SK-N-SH treated with all-trans-retinoic acid at 6 μM for 48 hours (cell line): ENCODE measurements at regions not wholly inside any gene's neighbourhood (a gene's known extent, or its start where the extent isn't known, plus 50 kb on each side); places are given as distances from the start of the nearest gene placed in this dataset.

ENCODE experiments used
- ATAC-seq: fragments of 200-7000 bp; cut with Tn5 transposase; 3 replicates; pipeline ENCODE4 v1.9.1; 2020; ENCODE audit warnings: mild to moderate bottlenecking, moderate library complexity
- ARNTL ChIP-seq: fragments of 450-650 bp; formaldehyde crosslinking; IDR thresholded peaks from 2 replicates; pipeline ENCODE4 v1.5.0; 2020; ENCODE audit warnings: low read depth, mild to moderate bottlenecking, moderate library complexity, borderline replicate concordance
- BACH2 ChIP-seq: fragments of 250-450 bp; sonication (Bioruptor Pico); IDR thresholded peaks from 2 replicates; pipeline ENCODE4 v1.9.0; 2021; ENCODE audit warnings: mild to moderate bottlenecking, borderline replicate concordance
- CSDC2 ChIP-seq: fragments of 250-450 bp; sonication (Bioruptor Pico); IDR thresholded peaks from 2 replicates; pipeline ENCODE4 v1.5.0; 2020; ENCODE audit warnings: mild to moderate bottlenecking, moderate library complexity
- ESRRG ChIP-seq: fragments of 250-450 bp; sonication (Bioruptor Pico); IDR thresholded peaks from 2 replicates; pipeline ENCODE4 v1.6.1; 2021; ENCODE audit warnings: mild to moderate bottlenecking
- GLIS3 ChIP-seq: fragments of 250-450 bp; sonication (Bioruptor Pico); IDR thresholded peaks from 2 replicates; pipeline ENCODE4 v1.5.0; 2020; ENCODE audit warnings: mild to moderate bottlenecking, moderate library complexity
- ISL1 ChIP-seq: fragments of 250-450 bp; sonication (Bioruptor Pico); IDR thresholded peaks from 2 replicates; pipeline ENCODE4 v2.1.2; 2022; ENCODE audit warnings: mild to moderate bottlenecking, moderate library complexity
- OSR1 ChIP-seq: fragments of 250-450 bp; sonication (Bioruptor Pico); IDR thresholded peaks from 2 replicates; pipeline ENCODE4 v1.8.0; 2022; ENCODE audit warnings: moderate library complexity, mild to moderate bottlenecking, inconsistent platforms
- PPARA ChIP-seq: fragments of 250-450 bp; sonication (Bioruptor Pico); IDR thresholded peaks from 2 replicates; pipeline ENCODE4 v1.5.0; 2020; ENCODE audit warnings: mild to moderate bottlenecking, borderline replicate concordance
- RARB ChIP-seq: fragments of 250-450 bp; sonication (Bioruptor Pico); IDR thresholded peaks from 2 replicates; pipeline ENCODE4 v1.8.0; 2021; ENCODE audit warnings: mild to moderate bottlenecking, moderate library complexity
- SNAI2 ChIP-seq: fragments of 250-450 bp; sonication (Bioruptor Pico); IDR thresholded peaks from 2 replicates; pipeline ENCODE4 v1.5.0; 2020; ENCODE audit warnings: mild to moderate bottlenecking, moderate library complexity
- TCF4 ChIP-seq: fragments of 250-450 bp; sonication (Bioruptor Pico); IDR thresholded peaks from 2 replicates; pipeline ENCODE4 v1.8.0; 2021; ENCODE audit warnings: mild to moderate bottlenecking, moderate library complexity, borderline replicate concordance
- TOX ChIP-seq: fragments of 250-450 bp; sonication (Bioruptor Pico); IDR thresholded peaks from 2 replicates; pipeline ENCODE4 v1.8.0; 2021; ENCODE audit warnings: mild to moderate bottlenecking, moderate library complexity, borderline replicate concordance
- ZC3H10 ChIP-seq: fragments of 250-450 bp; sonication (Bioruptor Pico); IDR thresholded peaks from 2 replicates; pipeline ENCODE4 v1.5.1; 2021; ENCODE audit warnings: mild to moderate bottlenecking, moderate library complexity
- ZFP3 ChIP-seq: fragments of 250-450 bp; sonication (Bioruptor Pico); IDR thresholded peaks from 2 replicates; pipeline ENCODE4 v1.5.0; 2020; ENCODE audit warnings: mild to moderate bottlenecking, moderate library complexity
- ZFP30 ChIP-seq: fragments of 450-650 bp; formaldehyde crosslinking; IDR thresholded peaks from 2 replicates; pipeline ENCODE4 v1.5.0; 2022; ENCODE audit warnings: mild to moderate bottlenecking, moderate library complexity
- ZNF565 ChIP-seq: fragments of 450-650 bp; formaldehyde crosslinking; conservative IDR thresholded peaks from 2 replicates; pipeline ENCODE4 v1.5.0; 2020; ENCODE audit warnings: low read depth, mild to moderate bottlenecking, moderate library complexity
- TF ChIP-seq, protein P1 (sequence below): fragments of 250-450 bp; sonication (Bioruptor Pico); IDR thresholded peaks from 2 replicates; pipeline ENCODE4 v1.8.0; 2020; ENCODE audit warnings: mild to moderate bottlenecking, moderate library complexity, borderline replicate concordance
- TF ChIP-seq, protein P2 (sequence below): fragments of 250-450 bp; sonication (Bioruptor Pico); IDR thresholded peaks from 2 replicates; pipeline ENCODE4 v1.5.0; 2020; ENCODE audit warnings: mild to moderate bottlenecking, moderate library complexity
- TF ChIP-seq, protein P3 (sequence below): fragments of 250-450 bp; sonication (Bioruptor Pico); IDR thresholded peaks from 2 replicates; pipeline ENCODE4 v1.8.0; 2021; ENCODE audit warnings: low read depth, mild to moderate bottlenecking, moderate library complexity, borderline replicate concordance
- TF ChIP-seq, protein P4 (sequence below): fragments of 250-450 bp; sonication (Bioruptor Pico); IDR thresholded peaks from 2 replicates; pipeline ENCODE4 v1.5.1; 2021; ENCODE audit warnings: mild to moderate bottlenecking, moderate library complexity

DNA sequence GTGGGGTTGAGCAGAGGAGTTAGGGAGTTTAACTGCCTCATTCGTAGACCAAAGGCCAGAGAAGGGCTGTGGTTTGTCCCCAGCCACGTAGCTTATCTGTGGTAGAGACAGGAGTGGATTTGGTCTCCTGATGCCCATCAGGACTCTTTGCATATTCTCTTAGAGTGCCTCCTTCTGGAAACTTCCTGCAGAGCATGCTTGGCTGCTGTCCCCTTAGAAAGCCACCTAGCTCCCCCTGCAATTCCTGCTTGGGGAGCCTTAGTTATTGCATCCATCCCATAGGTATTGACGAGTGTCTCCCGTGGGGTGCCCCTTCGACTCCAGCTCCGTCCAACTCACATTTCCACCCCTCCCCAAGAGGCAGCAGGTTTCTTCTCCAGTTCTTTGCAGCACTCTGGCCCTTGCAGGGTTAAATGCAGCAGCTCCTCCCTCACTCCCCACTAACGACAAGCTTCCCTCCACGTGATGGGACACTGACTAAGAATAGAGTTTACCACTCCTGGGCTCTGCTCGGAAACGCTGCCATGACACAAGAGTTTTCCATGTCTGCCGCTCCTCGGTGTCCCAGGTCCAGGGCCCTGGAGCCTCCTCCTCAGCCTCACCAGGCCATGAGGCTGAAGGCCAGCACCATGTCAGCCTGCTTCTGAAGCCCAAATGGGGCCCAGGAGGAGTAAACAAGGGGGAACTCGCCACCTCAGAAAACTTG lies 147.8 kb upstream of the UNC5B start:
- TF ChIP-seq ZNF565 (CRISPR knock-in tag) (no peak), TOX (CRISPR knock-in tag) (no peak), TCF4 (CRISPR knock-in tag) (no peak), ISL1 (CRISPR knock-in tag) (no peak), ZC3H10 (CRISPR knock-in tag) (no peak), ZFP3 (no peak), SNAI2 (no peak), OSR1 (CRISPR knock-in tag) (no peak), BACH2 (CRISPR knock-in tag) (no peak), CSDC2 (CRISPR knock-in tag) (no peak), GLIS3 (CRISPR knock-in tag) (no peak), PPARA (CRISPR knock-in tag) (no peak), ESRRG (CRISPR knock-in tag) (no peak), ARNTL (CRISPR knock-in tag) (no peak)
- TF ChIP-seq, protein P1, sequence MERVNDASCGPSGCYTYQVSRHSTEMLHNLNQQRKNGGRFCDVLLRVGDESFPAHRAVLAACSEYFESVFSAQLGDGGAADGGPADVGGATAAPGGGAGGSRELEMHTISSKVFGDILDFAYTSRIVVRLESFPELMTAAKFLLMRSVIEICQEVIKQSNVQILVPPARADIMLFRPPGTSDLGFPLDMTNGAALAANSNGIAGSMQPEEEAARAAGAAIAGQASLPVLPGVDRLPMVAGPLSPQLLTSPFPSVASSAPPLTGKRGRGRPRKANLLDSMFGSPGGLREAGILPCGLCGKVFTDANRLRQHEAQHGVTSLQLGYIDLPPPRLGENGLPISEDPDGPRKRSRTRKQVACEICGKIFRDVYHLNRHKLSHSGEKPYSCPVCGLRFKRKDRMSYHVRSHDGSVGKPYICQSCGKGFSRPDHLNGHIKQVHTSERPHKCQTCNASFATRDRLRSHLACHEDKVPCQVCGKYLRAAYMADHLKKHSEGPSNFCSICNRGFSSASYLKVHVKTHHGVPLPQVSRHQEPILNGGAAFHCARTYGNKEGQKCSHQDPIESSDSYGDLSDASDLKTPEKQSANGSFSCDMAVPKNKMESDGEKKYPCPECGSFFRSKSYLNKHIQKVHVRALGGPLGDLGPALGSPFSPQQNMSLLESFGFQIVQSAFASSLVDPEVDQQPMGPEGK (CRISPR knock-in tag) = no peak
- TF ChIP-seq, protein P2, sequence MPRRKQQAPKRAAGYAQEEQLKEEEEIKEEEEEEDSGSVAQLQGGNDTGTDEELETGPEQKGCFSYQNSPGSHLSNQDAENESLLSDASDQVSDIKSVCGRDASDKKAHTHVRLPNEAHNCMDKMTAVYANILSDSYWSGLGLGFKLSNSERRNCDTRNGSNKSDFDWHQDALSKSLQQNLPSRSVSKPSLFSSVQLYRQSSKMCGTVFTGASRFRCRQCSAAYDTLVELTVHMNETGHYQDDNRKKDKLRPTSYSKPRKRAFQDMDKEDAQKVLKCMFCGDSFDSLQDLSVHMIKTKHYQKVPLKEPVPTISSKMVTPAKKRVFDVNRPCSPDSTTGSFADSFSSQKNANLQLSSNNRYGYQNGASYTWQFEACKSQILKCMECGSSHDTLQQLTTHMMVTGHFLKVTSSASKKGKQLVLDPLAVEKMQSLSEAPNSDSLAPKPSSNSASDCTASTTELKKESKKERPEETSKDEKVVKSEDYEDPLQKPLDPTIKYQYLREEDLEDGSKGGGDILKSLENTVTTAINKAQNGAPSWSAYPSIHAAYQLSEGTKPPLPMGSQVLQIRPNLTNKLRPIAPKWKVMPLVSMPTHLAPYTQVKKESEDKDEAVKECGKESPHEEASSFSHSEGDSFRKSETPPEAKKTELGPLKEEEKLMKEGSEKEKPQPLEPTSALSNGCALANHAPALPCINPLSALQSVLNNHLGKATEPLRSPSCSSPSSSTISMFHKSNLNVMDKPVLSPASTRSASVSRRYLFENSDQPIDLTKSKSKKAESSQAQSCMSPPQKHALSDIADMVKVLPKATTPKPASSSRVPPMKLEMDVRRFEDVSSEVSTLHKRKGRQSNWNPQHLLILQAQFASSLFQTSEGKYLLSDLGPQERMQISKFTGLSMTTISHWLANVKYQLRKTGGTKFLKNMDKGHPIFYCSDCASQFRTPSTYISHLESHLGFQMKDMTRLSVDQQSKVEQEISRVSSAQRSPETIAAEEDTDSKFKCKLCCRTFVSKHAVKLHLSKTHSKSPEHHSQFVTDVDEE (CRISPR knock-in tag) = no peak
- TF ChIP-seq, protein P3, sequence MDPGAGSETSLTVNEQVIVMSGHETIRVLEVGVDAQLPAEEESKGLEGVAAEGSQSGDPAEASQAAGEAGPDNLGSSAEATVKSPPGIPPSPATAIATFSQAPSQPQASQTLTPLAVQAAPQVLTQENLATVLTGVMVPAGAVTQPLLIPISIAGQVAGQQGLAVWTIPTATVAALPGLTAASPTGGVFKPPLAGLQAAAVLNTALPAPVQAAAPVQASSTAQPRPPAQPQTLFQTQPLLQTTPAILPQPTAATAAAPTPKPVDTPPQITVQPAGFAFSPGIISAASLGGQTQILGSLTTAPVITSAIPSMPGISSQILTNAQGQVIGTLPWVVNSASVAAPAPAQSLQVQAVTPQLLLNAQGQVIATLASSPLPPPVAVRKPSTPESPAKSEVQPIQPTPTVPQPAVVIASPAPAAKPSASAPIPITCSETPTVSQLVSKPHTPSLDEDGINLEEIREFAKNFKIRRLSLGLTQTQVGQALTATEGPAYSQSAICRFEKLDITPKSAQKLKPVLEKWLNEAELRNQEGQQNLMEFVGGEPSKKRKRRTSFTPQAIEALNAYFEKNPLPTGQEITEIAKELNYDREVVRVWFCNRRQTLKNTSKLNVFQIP (CRISPR knock-in tag) = no peak
- ATAC-seq = no peak

DNA sequence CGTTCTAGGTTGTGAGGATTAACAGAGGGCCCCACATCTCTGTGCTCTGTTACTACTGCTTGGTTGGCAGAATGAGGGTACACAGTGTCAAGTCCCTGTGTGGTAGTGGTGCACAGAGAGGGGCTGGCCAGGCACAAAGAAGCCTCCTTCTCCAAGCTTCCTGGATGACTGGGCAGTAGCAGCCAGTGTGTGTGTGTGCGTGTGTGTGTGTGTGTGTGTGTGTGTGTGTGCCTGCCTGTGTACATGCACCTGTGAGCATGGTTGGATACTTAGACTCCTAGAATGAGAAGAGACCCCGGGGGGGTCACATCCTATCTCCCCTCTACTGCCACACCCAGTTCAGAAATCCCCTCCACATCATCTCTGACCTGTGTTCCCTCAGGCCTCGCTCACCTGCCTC lies 146.7 kb upstream of the UNC5B start:
- TF ChIP-seq ARNTL (CRISPR knock-in tag) = no peak
- no peak for TF ChIP-seq PPARA (CRISPR knock-in tag)
- no peak for TF ChIP-seq CSDC2 (CRISPR knock-in tag)
- no peak for ATAC-seq

DNA sequence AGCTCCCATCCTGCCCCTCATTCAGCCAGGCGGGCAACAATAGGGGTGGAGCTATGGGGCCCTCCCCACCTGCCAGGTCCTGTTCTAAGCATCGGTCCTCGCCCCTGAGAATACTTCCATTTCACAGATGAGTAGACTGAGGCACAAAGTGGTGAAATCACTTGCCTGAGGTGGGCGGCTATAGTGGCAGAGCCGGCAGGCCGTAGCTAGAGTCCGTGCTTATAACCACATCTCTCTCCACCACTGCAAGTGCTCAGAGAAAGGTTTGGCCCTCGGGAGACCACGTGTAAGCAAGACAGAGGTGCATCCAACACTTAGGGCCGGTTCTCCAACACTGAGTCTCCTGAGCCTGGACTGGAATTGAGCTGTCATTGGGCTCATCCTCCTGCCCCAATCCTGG lies 145.8 kb upstream of the UNC5B start:
- TF ChIP-seq, protein P1 (CRISPR knock-in tag) = no peak
- TF ChIP-seq, protein P4, sequence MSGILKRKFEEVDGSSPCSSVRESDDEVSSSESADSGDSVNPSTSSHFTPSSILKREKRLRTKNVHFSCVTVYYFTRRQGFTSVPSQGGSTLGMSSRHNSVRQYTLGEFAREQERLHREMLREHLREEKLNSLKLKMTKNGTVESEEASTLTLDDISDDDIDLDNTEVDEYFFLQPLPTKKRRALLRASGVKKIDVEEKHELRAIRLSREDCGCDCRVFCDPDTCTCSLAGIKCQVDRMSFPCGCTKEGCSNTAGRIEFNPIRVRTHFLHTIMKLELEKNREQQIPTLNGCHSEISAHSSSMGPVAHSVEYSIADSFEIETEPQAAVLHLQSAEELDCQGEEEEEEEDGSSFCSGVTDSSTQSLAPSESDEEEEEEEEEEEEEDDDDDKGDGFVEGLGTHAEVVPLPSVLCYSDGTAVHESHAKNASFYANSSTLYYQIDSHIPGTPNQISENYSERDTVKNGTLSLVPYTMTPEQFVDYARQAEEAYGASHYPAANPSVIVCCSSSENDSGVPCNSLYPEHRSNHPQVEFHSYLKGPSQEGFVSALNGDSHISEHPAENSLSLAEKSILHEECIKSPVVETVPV (CRISPR knock-in tag) = no peak
- TF ChIP-seq ZNF565 (CRISPR knock-in tag) (no peak), TCF4 (CRISPR knock-in tag) (no peak), GLIS3 (CRISPR knock-in tag) (no peak), ISL1 (CRISPR knock-in tag) (no peak), OSR1 (CRISPR knock-in tag) (no peak), PPARA (CRISPR knock-in tag) (no peak), RARB (no peak), CSDC2 (CRISPR knock-in tag) (no peak), ZFP30 (CRISPR knock-in tag) (no peak), SNAI2 (no peak)
- TF ChIP-seq, all 23 proteins: peak for 0
- ATAC-seq = no peak
